ENCODE measurements at regions not wholly inside any gene's neighbourhood (a gene's known extent, or its start where the extent isn't known, plus 50 kb on each side); places are given as distances from the start of the nearest gene placed in this dataset.

GRCh38 chr14:82963756-82964155 is 1430.1 kb upstream of the SEL1L start:
- no peak for TF ChIP-seq CTCF (IDR thresholded peaks at IDR 0.05)
- no peak for TF ChIP-seq POLR2A (IDR thresholded peaks at IDR 0.05)
